Renal pelvis (tissue), 1 donor: ENCODE measurements at regions not wholly inside any gene's neighbourhood (a gene's known extent, or its start where the extent isn't known, plus 50 kb on each side); places are given as distances from the start of the nearest gene placed in this dataset.

ENCODE experiments used
- DNase-seq: peaks from one replicate; pipeline ENCODE4 v3.0.0-alpha.2; 2013

GRCh38 chr16:49127103-49127502 is 154.5 kb downstream of the CBLN1 start:
- peak; percentile 11 for DNase-seq

- DNase-seq, result no peak
Measured at GRCh38 chr16:49121636-49122035, 160.0 kb downstream of the CBLN1 start.

- no peak for DNase-seq
Measured at GRCh38 chr16:49120631-49121030, 161.0 kb downstream of the CBLN1 start.

GRCh38 chr16:49116873-49117272 is 164.8 kb downstream of the CBLN1 start:
- DNase-seq, result no peak

- DNase-seq, result no peak
Measured at GRCh38 chr16:49115956-49116355, 165.7 kb downstream of the CBLN1 start.

- no peak for DNase-seq
Measured at GRCh38 chr16:49112754-49113153, 168.9 kb downstream of the CBLN1 start.

GRCh38 chr16:49111351-49111750 is 170.3 kb downstream of the CBLN1 start:
- no peak for DNase-seq

GRCh38 chr16:49108611-49109010 is 173.0 kb downstream of the CBLN1 start:
- DNase-seq, result no peak

- no peak for DNase-seq
Measured at GRCh38 chr16:49103298-49103697, 178.3 kb downstream of the CBLN1 start.

GRCh38 chr16:49101997-49102396 is 179.6 kb downstream of the CBLN1 start:
- DNase-seq, result no peak

GRCh38 chr16:49100366-49100765 is 181.3 kb downstream of the CBLN1 start:
- no peak for DNase-seq

GRCh38 chr16:49097964-49098363 is 183.7 kb downstream of the CBLN1 start:
- no peak for DNase-seq

GRCh38 chr16:49096176-49096945 is 185.3 kb downstream of the CBLN1 start:
- no peak for DNase-seq

- no peak for DNase-seq
Measured at GRCh38 chr16:49095539-49095938, 186.1 kb downstream of the CBLN1 start.

- DNase-seq, result no peak
Measured at GRCh38 chr16:49094471-49094870, 187.2 kb downstream of the CBLN1 start.

GRCh38 chr16:49093939-49094338 is 187.7 kb downstream of the CBLN1 start:
- DNase-seq, result no peak

GRCh38 chr16:49092704-49093103 is 188.9 kb downstream of the CBLN1 start:
- DNase-seq, result no peak

- no peak for DNase-seq
Measured at GRCh38 chr16:49089533-49089932, 192.1 kb downstream of the CBLN1 start.

GRCh38 chr16:49089039-49089438 is 192.6 kb downstream of the CBLN1 start:
- DNase-seq, result no peak

GRCh38 chr16:49085686-49086085 is 196.0 kb downstream of the CBLN1 start:
- DNase-seq, result no peak

- DNase-seq, result no peak
Measured at GRCh38 chr16:49084628-49085390, 196.8 kb downstream of the CBLN1 start.

- DNase-seq, result no peak
Measured at GRCh38 chr16:49081554-49081953, 200.1 kb downstream of the CBLN1 start.

- no peak for DNase-seq
Measured at GRCh38 chr16:49081086-49081485, 200.6 kb downstream of the CBLN1 start.
